T-helper 1 cell treated with Interleukin-12 subunit alpha and Interleukin-12 subunit beta and Interleukin-4 antibody, amounts not matched to agents 30 μg/mL and 1 μg/mL, for 36 hours (primary cell): ENCODE measurements at regions not wholly inside any gene's neighbourhood (a gene's known extent, or its start where the extent isn't known, plus 50 kb on each side); places are given as distances from the start of the nearest gene placed in this dataset.

Experiments used
- H3K27ac Mint-ChIP-seq: one replicate; pipeline ENCODE4 v1.8.0; 2021; ENCODE audit warnings: mild to moderate bottlenecking, mixed read lengths
- H3K27me3 Mint-ChIP-seq: one replicate; pipeline ENCODE4 v1.8.0; 2021; ENCODE audit warnings: low read depth, mixed read lengths
- H3K36me3 Mint-ChIP-seq: one replicate; pipeline ENCODE4 v1.8.0; 2021; ENCODE audit warnings: low read depth, mixed read lengths
- H3K4me1 Mint-ChIP-seq: one replicate; pipeline ENCODE4 v1.8.0; 2021; ENCODE audit warnings: low read depth, mixed read lengths
- H3K4me3 Mint-ChIP-seq: one replicate; pipeline ENCODE4 v1.8.0; 2021; ENCODE audit warnings: mild to moderate bottlenecking, moderate library complexity, mixed read lengths
- H3K9me3 Mint-ChIP-seq: one replicate; pipeline ENCODE4 v1.8.0; 2021; ENCODE audit warnings: mixed read lengths

GRCh38 chr18:28792404-28793086 lies 615.6 kb upstream of the CDH2 start:
- Mint-ChIP-seq H3K36me3 (no peaks in the 10 kb centered on the region), H3K4me1 (peaks cover 8% of the 10 kb centered on the region), H3K9me3 (no peaks in the 10 kb centered on the region), H3K4me3 (peak overlapping the region; percentile 66), H3K27ac (no peak overlapping the region), H3K27me3 (peaks cover 5% of the 10 kb centered on the region)

GRCh38 chr18:28791101-28791500 lies 614.2 kb upstream of the CDH2 start:
- H3K36me3 Mint-ChIP-seq, result no peaks in the 10 kb centered on the region
- H3K27me3 Mint-ChIP-seq, result peaks cover 5% of the 10 kb centered on the region
- peaks cover 8% of the 10 kb centered on the region for H3K4me1 Mint-ChIP-seq
- no peak overlapping the region for H3K4me3 Mint-ChIP-seq
- no peak overlapping the region for H3K27ac Mint-ChIP-seq
- no peaks in the 10 kb centered on the region for H3K9me3 Mint-ChIP-seq

DNA sequence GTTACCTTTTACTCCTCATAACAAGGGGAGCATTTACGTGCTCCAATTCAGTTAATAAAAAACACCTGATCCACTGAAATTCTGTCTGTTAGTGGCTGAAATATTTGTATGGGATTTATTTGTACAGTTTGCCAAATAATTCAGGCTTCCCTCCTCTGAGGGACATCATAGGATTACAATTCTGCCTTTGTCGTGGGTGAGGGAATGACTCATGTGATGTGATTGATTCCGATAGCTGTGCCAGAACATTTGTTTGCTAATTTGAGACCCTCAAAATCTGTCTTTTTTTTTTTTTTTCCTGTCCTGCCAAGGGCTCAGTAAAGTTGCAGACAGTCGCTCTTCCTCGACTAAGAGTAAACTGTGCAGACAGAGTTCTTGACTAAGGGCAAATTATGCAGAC lies 612.6 kb upstream of the CDH2 start:
- peaks cover 8% of the 10 kb centered on the region for H3K4me1 Mint-ChIP-seq
- peaks cover 5% of the 10 kb centered on the region for H3K27me3 Mint-ChIP-seq
- H3K4me3 Mint-ChIP-seq, result no peak overlapping the region
- H3K36me3 Mint-ChIP-seq, result no peaks in the 10 kb centered on the region
- no peak overlapping the region for H3K27ac Mint-ChIP-seq
- H3K9me3 Mint-ChIP-seq, result no peaks in the 10 kb centered on the region

- no peak overlapping the region for H3K4me3 Mint-ChIP-seq
- peaks cover 11% of the 10 kb centered on the region for H3K4me1 Mint-ChIP-seq
- H3K36me3 Mint-ChIP-seq, result no peaks in the 10 kb centered on the region
- H3K27ac Mint-ChIP-seq, result no peak overlapping the region
- H3K27me3 Mint-ChIP-seq, result peaks cover 5% of the 10 kb centered on the region
- no peaks in the 10 kb centered on the region for H3K9me3 Mint-ChIP-seq
These were observed 610.0 kb upstream of the CDH2 start for GRCh38 chr18:28786926-28787325.

DNA sequence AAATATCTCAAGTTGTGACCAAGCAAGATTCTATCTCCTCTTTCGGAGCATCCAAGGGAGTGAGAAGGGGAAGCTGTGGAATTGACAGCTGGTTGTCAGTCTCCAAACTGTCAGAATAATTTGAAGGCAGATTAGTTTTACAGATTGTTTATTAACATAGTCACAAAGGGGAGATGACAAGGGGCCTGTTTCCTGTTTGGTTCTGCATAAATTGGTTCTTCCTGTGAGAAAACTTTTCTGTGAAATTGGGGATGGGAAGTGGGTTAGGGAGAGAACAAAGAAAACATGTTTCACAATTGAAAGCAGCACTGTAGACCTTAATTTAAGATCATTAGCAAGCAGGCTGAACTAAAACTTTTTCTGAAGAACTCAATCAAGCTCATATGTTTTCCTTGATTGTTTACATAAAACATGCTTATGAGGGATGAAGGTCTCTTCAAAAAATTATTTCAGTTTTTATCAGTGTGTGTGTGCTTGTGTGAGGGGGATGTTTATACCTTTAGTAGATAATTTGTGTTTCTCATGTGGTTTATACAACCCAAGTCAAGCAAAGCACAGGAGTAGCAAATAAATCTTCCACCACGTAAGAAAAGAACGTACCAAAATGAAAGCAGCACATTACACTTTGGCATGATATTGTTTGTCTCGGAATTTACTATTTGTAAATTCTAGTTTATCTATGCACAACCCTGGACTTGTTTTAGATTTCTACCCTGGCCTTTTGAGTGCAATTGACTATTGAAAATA lies 604.9 kb upstream of the CDH2 start:
- Mint-ChIP-seq H3K4me1 (peaks cover 13% of the 10 kb centered on the region), H3K27me3 (no peaks in the 10 kb centered on the region), H3K9me3 (no peaks in the 10 kb centered on the region), H3K27ac (peak overlapping the region; percentile 54), H3K36me3 (no peaks in the 10 kb centered on the region), H3K4me3 (peak overlapping the region; percentile 38)

- H3K36me3 Mint-ChIP-seq, result no peaks in the 10 kb centered on the region
- no peaks in the 10 kb centered on the region for H3K9me3 Mint-ChIP-seq
- peaks cover 13% of the 10 kb centered on the region for H3K4me1 Mint-ChIP-seq
- no peak overlapping the region for H3K4me3 Mint-ChIP-seq
- no peak overlapping the region for H3K27ac Mint-ChIP-seq
- no peaks in the 10 kb centered on the region for H3K27me3 Mint-ChIP-seq
These were observed 601.8 kb upstream of the CDH2 start for GRCh38 chr18:28778706-28779105.

DNA sequence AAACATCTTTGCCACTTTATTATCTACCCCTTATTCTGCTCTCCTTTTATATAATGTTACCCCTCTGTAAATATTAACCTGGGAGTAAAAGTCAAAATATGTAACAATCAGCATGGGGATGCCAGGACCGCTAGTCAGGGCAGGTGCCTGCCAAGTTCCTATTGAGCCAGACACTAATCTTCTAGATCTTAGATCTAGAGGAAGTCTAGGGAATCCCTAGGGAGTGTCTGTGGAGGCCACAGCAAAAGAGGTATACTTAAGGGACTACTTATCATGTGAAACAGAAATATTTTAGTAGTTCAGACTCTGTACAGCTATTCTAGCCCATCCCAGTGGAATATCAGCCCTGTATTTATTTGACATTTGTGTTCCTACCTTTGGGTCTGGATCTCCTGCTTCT lies 600.8 kb upstream of the CDH2 start:
- Mint-ChIP-seq H3K9me3 (no peaks in the 10 kb centered on the region), H3K4me1 (peaks cover 13% of the 10 kb centered on the region), H3K27ac (no peak overlapping the region), H3K27me3 (no peaks in the 10 kb centered on the region), H3K36me3 (no peaks in the 10 kb centered on the region), H3K4me3 (no peak overlapping the region)

DNA sequence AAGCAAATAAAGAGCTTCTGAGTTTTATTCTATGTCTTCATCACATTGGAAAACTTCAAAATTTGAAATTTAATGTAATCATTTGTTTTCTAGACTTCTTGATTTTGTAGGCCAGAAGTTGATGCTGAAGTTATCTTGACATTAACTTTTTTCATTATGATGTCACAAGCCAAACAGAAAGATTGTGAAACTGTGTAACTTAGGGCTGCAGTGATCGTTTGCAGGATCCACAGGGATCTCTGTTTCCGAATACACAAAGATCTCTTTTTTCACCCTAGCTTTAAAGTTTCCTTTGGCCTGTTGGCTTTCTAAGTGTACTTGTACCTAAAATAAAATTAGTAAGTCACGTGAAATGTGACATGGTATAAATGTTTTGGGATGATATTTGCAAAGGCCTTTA lies 594.9 kb upstream of the CDH2 start:
- Mint-ChIP-seq H3K9me3 (no peaks in the 10 kb centered on the region), H3K36me3 (no peaks in the 10 kb centered on the region), H3K4me3 (no peak overlapping the region), H3K4me1 (peaks cover 2% of the 10 kb centered on the region), H3K27ac (no peak overlapping the region), H3K27me3 (no peaks in the 10 kb centered on the region)

DNA sequence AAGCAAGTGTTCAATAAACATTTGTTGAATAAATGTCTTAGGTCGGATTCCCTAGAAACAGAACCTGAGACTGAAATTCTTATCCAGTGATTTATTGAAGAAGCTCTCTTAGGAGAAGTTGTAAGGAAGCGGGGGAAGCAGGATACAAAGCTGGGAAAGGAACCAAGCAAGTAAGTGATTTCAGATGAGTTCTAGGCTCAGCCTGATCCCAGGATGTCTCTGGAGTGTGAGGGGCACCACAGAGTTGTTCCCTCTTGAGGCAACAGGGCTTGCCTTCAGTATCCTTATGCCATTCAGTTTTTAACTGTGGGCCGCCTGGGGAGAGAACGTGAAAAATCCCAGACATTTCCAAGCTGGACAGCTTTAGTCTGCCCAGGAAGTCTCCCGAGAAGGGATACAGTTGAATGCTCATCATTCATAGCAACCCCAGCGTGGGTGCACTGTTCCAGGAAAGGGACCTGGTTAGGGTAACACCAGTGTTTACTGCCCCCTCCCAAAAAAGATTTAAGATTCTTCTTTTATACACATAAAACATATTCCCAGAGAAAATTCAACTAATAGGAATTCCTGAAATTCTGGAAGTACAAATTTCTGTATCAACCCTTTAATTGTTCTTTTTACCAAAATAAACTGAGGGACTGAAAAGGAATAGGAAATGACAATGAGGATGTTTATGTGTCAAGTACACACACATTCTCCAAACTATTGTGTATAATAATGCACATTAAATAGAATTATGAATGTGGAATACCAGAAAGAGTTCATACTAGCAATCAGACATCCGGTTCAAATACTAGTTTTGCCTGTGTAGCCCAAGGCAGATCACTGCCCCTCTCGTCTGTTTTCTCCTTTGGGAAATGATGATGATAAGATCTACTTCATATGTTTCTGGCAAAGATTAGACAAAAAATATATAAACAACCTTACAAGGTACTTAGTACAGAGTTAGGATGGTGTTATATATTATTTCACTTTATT lies 592.1 kb upstream of the CDH2 start:
- Mint-ChIP-seq H3K4me3 (no peak overlapping the region), H3K27me3 (no peaks in the 10 kb centered on the region), H3K9me3 (no peaks in the 10 kb centered on the region), H3K4me1 (peaks cover 2% of the 10 kb centered on the region), H3K27ac (no peak overlapping the region), H3K36me3 (no peaks in the 10 kb centered on the region)

DNA sequence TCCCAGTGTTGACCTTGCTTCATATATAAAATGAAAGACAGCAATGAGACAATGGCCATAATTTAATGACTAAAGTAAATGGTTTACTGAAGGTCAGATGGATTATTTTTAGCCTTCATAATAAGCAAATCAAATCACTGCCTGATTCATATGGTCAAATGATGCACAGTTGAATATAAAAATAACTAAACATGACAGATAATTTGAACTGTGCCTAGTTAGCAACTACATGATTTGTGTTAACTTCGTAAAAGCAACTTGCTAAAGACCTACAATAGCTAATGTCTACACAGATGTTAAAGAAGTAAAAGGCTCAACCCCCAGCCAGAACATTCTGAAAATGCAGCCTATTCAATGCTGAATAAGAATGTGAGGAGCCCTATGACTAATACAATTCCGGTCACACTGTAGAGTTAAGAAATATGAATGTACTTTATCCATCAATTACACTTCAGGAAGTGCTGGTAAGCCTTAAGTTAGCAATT lies 590.8 kb upstream of the CDH2 start:
- no peak overlapping the region for H3K4me3 Mint-ChIP-seq
- H3K36me3 Mint-ChIP-seq, result no peaks in the 10 kb centered on the region
- H3K27ac Mint-ChIP-seq, result no peak overlapping the region
- H3K4me1 Mint-ChIP-seq, result no peaks in the 10 kb centered on the region
- no peaks in the 10 kb centered on the region for H3K27me3 Mint-ChIP-seq
- no peaks in the 10 kb centered on the region for H3K9me3 Mint-ChIP-seq

DNA sequence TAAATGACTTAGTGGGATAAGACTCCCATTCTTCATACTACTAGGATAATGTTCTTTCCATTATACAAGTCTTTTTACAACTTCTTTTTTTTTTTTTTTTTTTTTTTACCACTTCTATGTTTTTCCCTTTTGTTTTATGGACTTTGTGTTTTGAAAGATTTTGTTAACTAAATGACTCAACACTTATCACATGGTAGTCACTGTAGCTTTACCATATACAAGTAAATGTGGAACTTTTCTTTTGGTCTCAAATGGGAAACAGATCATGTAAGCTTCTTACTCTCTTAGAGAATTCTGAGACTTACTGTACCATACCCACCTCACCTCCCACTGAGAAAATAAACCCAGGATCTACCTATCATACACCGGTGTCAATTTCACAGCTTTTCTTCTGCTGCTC lies 590.3 kb upstream of the CDH2 start:
- no peak overlapping the region for H3K4me3 Mint-ChIP-seq
- no peaks in the 10 kb centered on the region for H3K36me3 Mint-ChIP-seq
- H3K4me1 Mint-ChIP-seq, result no peaks in the 10 kb centered on the region
- H3K27ac Mint-ChIP-seq, result no peak overlapping the region
- no peaks in the 10 kb centered on the region for H3K27me3 Mint-ChIP-seq
- H3K9me3 Mint-ChIP-seq, result no peaks in the 10 kb centered on the region

DNA sequence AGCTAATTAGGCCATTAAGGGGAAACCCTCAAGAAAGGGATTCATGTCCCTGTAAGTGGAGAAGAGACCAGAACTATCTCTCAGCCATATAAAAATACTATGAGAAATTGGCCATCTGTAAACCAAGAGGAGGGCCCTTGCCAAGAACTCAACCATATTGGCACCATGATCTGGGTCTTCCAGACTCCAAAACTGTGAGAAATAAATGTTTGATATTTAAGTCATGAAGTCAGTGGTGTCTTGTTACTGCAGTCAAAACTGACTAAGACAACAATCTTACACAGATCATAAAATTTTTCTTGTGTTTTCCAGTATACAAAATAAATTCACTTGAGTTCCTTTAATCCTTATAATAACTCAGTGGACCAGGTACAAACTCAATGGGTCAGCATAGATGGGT lies 589.8 kb upstream of the CDH2 start:
- H3K9me3 Mint-ChIP-seq, result no peaks in the 10 kb centered on the region
- H3K27me3 Mint-ChIP-seq, result no peaks in the 10 kb centered on the region
- no peaks in the 10 kb centered on the region for H3K4me1 Mint-ChIP-seq
- H3K4me3 Mint-ChIP-seq, result no peak overlapping the region
- H3K36me3 Mint-ChIP-seq, result no peaks in the 10 kb centered on the region
- no peak overlapping the region for H3K27ac Mint-ChIP-seq

DNA sequence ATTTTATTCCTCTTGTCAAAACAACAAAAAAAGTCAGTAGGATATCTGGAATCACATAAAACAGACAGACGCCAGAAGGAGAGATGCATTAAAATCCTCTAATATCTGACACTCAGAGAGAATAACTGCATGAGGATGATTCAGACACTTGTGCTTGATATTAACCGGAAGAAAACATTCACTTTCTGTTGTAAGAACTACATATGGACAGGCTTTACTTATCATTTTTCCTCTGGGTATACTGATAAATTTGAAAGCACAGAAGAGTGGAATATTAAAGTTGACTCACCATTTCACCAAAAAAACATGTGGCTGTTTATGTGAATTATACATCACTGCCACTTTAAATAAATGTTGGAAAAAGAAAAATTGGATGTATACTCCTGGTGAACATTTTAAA lies 589.1 kb upstream of the CDH2 start:
- no peaks in the 10 kb centered on the region for H3K36me3 Mint-ChIP-seq
- no peaks in the 10 kb centered on the region for H3K9me3 Mint-ChIP-seq
- H3K4me3 Mint-ChIP-seq, result no peak overlapping the region
- H3K27ac Mint-ChIP-seq, result no peak overlapping the region
- H3K27me3 Mint-ChIP-seq, result no peaks in the 10 kb centered on the region
- H3K4me1 Mint-ChIP-seq, result no peaks in the 10 kb centered on the region

DNA sequence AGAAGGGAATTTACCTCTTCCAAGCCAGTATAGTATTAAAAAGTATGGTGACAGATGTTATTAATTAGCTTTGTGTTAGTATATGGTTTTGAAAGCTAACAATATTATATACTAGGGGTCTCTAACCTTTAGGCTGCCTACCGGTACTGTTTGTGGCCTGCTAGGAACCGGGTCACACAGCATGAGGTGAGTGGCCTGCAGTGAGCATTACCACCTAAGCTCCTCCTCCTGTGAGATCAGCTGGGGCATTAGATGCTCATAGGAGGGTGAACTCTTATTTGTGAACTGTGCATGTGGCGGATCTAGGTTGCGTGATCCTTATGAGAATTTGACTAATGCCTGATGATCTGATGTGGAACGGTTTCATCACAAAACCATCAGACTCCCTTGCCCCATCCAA lies 583.4 kb upstream of the CDH2 start:
- no peaks in the 10 kb centered on the region for H3K27me3 Mint-ChIP-seq
- no peaks in the 10 kb centered on the region for H3K9me3 Mint-ChIP-seq
- H3K4me3 Mint-ChIP-seq, result no peak overlapping the region

More for the DNA sequence above, 583.4 kb upstream of the CDH2 start:
- Mint-ChIP-seq H3K36me3 (no peaks in the 10 kb centered on the region), H3K4me1 (no peaks in the 10 kb centered on the region), H3K27ac (no peak overlapping the region)
